Glutamatergic neuron (in vitro differentiated cells): ENCODE measurements at regions not wholly inside any gene's neighbourhood (a gene's known extent, or its start where the extent isn't known, plus 50 kb on each side); places are given as distances from the start of the nearest gene placed in this dataset.

ENCODE experiments used
- DNase-seq: peaks from one replicate; pipeline ENCODE4 v3.0.0; 2022
- H3K27ac Mint-ChIP-seq: one replicate; pipeline ENCODE4 v1.8.0; 2020; ENCODE audit warnings: mild to moderate bottlenecking, mixed read lengths, inconsistent platforms; ENCODE audit not compliant: unreplicated experiment
- H3K27me3 Mint-ChIP-seq: one replicate; pipeline ENCODE4 v1.8.0; 2020; ENCODE audit warnings: mild to moderate bottlenecking, moderate library complexity, mixed read lengths, inconsistent platforms; ENCODE audit not compliant: unreplicated experiment
- H3K36me3 Mint-ChIP-seq: one replicate; pipeline ENCODE4 v1.8.0; 2020; ENCODE audit warnings: mild to moderate bottlenecking, mixed read lengths, inconsistent platforms; ENCODE audit not compliant: unreplicated experiment
- H3K4me1 Mint-ChIP-seq: one replicate; pipeline ENCODE4 v1.8.0; 2020; ENCODE audit warnings: mild to moderate bottlenecking, low read depth, mixed read lengths, inconsistent platforms; ENCODE audit not compliant: unreplicated experiment
- H3K4me3 Mint-ChIP-seq: one replicate; pipeline ENCODE4 v1.8.0; 2020; ENCODE audit warnings: mild to moderate bottlenecking, mixed read lengths, inconsistent platforms; ENCODE audit not compliant: unreplicated experiment
- H3K9me3 Mint-ChIP-seq: one replicate; pipeline ENCODE4 v1.8.0; 2020; ENCODE audit warnings: mild to moderate bottlenecking, moderate library complexity, mixed read lengths, inconsistent platforms; ENCODE audit not compliant: unreplicated experiment
- TF ChIP-seq, protein P1 (sequence below): fragments of 200-600 bp; sonication (generic); IDR thresholded peaks from one replicate; pipeline ENCODE4 v1.5.0; 2021; ENCODE audit not compliant: partially characterized antibody, unreplicated experiment

- no peaks in the 10 kb centered on the region for H3K9me3 Mint-ChIP-seq
- TF ChIP-seq, protein P1, sequence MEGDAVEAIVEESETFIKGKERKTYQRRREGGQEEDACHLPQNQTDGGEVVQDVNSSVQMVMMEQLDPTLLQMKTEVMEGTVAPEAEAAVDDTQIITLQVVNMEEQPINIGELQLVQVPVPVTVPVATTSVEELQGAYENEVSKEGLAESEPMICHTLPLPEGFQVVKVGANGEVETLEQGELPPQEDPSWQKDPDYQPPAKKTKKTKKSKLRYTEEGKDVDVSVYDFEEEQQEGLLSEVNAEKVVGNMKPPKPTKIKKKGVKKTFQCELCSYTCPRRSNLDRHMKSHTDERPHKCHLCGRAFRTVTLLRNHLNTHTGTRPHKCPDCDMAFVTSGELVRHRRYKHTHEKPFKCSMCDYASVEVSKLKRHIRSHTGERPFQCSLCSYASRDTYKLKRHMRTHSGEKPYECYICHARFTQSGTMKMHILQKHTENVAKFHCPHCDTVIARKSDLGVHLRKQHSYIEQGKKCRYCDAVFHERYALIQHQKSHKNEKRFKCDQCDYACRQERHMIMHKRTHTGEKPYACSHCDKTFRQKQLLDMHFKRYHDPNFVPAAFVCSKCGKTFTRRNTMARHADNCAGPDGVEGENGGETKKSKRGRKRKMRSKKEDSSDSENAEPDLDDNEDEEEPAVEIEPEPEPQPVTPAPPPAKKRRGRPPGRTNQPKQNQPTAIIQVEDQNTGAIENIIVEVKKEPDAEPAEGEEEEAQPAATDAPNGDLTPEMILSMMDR = no peak
- H3K4me3 Mint-ChIP-seq = no peak overlapping the region
Measured at GRCh38 chr2:21480162-21480561, 356.4 kb downstream of the TDRD15 start.

GRCh38 chr2:21484643-21485042, 360.9 kb downstream of the TDRD15 start:
- H3K4me3 Mint-ChIP-seq = no peak overlapping the region
- H3K27me3 Mint-ChIP-seq = no peaks in the 10 kb centered on the region
- TF ChIP-seq, protein P1 = no peak
- peaks cover 3% of the 10 kb centered on the region for H3K9me3 Mint-ChIP-seq
- H3K36me3 Mint-ChIP-seq = peaks cover 6% of the 10 kb centered on the region
- H3K27ac Mint-ChIP-seq = no peak overlapping the region
- DNase-seq = no peak
- no peaks in the 10 kb centered on the region for H3K4me1 Mint-ChIP-seq

More at GRCh38 chr2:21480162-21480561, 356.4 kb downstream of the TDRD15 start:
- Mint-ChIP-seq H3K4me1 (no peaks in the 10 kb centered on the region), H3K27ac (no peak overlapping the region), H3K36me3 (no peaks in the 10 kb centered on the region), H3K27me3 (no peaks in the 10 kb centered on the region)
- no peak for DNase-seq

- no peak overlapping the region for H3K4me3 Mint-ChIP-seq
- H3K27ac Mint-ChIP-seq = no peak overlapping the region
- peaks cover 3% of the 10 kb centered on the region for H3K9me3 Mint-ChIP-seq
- H3K27me3 Mint-ChIP-seq = no peaks in the 10 kb centered on the region
- DNase-seq = no peak
- no peaks in the 10 kb centered on the region for H3K4me1 Mint-ChIP-seq
- H3K36me3 Mint-ChIP-seq = peaks cover 6% of the 10 kb centered on the region
- TF ChIP-seq, protein P1 = no peak
Measured at GRCh38 chr2:21486445-21486844, 362.7 kb downstream of the TDRD15 start.

DNA sequence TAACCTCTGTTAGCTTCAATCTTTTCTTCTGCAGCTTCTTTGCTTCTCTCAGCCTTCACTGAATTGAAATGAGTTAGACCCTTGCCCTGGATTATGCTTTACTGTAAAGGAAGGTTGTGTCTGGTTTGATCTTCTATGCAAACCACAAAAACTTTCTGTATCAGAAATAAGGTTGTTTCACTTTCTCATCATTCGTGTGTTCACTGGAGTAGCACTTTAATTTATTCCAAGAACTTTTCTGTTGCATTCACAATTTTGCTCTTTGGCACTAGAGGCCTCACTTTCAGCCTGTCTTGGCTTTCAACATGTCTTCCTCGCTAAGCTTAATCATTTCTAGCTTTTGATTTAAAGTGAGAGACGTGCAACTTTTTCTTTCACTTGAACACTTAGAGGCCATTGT, 365.3 kb downstream of the TDRD15 start:
- TF ChIP-seq, protein P1 = no peak

DNA sequence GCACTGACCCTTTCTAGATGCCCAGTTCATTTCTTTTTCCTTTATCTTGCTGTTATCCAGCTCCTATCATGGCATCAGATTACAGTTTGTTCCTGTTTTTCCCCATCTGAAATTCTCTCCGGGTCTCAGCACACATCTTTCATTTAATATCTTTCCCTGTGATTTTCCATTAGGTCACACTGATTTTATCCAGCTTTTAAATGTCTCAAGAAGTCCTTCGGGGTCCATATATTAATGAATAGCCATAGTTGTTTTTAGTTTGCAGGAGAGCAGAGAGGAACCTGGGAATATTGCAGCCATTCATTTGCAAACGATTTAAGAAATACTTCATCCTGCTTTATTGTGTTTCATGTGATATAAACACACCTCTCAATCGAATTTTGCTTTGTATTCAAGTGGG, 374.2 kb downstream of the TDRD15 start:
- no peak for DNase-seq
- TF ChIP-seq, protein P1 = no peak
- Mint-ChIP-seq H3K4me1 (no peaks in the 10 kb centered on the region), H3K36me3 (no peaks in the 10 kb centered on the region), H3K27me3 (no peaks in the 10 kb centered on the region), H3K9me3 (no peaks in the 10 kb centered on the region), H3K4me3 (no peak overlapping the region), H3K27ac (no peak overlapping the region)

More for the DNA sequence above, 365.3 kb downstream of the TDRD15 start:
- Mint-ChIP-seq H3K27me3 (no peaks in the 10 kb centered on the region), H3K9me3 (peaks cover 3% of the 10 kb centered on the region), H3K4me3 (no peak overlapping the region), H3K4me1 (no peaks in the 10 kb centered on the region), H3K27ac (no peak overlapping the region), H3K36me3 (peaks cover 6% of the 10 kb centered on the region)
- no peak for DNase-seq
